SK-N-SH (cell line): ENCODE measurements at regions not wholly inside any gene's neighbourhood (a gene's known extent, or its start where the extent isn't known, plus 50 kb on each side); places are given as distances from the start of the nearest gene placed in this dataset.

Source experiments
- CTCF ChIA-PET: fragments of 300-600, 350-600 bp; formaldehyde crosslinking; extraction: SDS; loops from one replicate; lab custom pipeline; 2021; lab: Yijun Ruan, JAX
- POLR2A ChIA-PET: fragments of 350-600 bp; sonication (Branson Sonifier 250); formaldehyde crosslinking; extraction: SDS; loops from one replicate; lab custom pipeline; 2020; ENCODE audit warnings: antibody characterized with exemption, inconsistent platforms; lab: Yijun Ruan, JAX
- DNase-seq: peaks from one replicate; pipeline ENCODE4 v3.0.0; 2012
- H2AFZ ChIP-seq: fragments of 200-600 bp; sonication (generic); 2 replicates; pipeline ENCODE4 v1.8.1; 2016; ENCODE audit warnings: antibody characterized with exemption, mild to moderate bottlenecking, low read depth
- H3F3A ChIP-seq: fragments of 200-600 bp; sonication (generic); replicated peaks from 2 replicates; pipeline ENCODE3; 2016; ENCODE audit warnings: antibody characterized with exemption, mild to moderate bottlenecking; ENCODE audit not compliant: insufficient read depth
- H3K27ac ChIP-seq, 2 experiments: fragments of 200-500 bp in 1 of 2; fragments of 200-600 bp in 1 of 2; sonication (Bioruptor generic) in 1 of 2; sonication (generic), shearing (Covaris generic) in 1 of 2; 2 replicates each; pipeline versions ENCODE4 v1.5.1 to v1.6.1; 2014 to 2016; ENCODE audit warnings: low read depth in 2 of 2, inconsistent platforms in 1 of 2, low read length in 1 of 2, mild to moderate bottlenecking in 1 of 2, mixed read lengths in 1 of 2
- H3K27me3 ChIP-seq: fragments of 200-600 bp; sonication (generic), shearing (Covaris generic); 2 replicates; pipeline ENCODE4 v1.6.1; 2016; ENCODE audit warnings: mixed run types; ENCODE audit not compliant: insufficient read depth
- H3K36me3 ChIP-seq, 2 experiments: fragments of 200-500 bp in 1 of 2; fragments of 200-600 bp in 1 of 2; sonication (Bioruptor generic) in 1 of 2; sonication (generic) in 1 of 2; replicated peaks in 1 of 2; 2 replicates each; pipeline versions ENCODE3 to v1.5.1; 2014 to 2016; ENCODE audit warnings: low read length in 1 of 2, mild to moderate bottlenecking in 1 of 2; ENCODE audit not compliant: insufficient read depth in 2 of 2, control insufficient read depth in 1 of 2
- H3K4me1 ChIP-seq, 2 experiments: fragments of 200-500 bp in 1 of 2; fragments of 200-600 bp in 1 of 2; sonication (Bioruptor generic) in 1 of 2; sonication (generic), shearing (Covaris generic) in 1 of 2; 2 replicates each; pipeline versions ENCODE4 v1.5.1 to v1.6.1; 2014 to 2016; ENCODE audit warnings: low read depth in 1 of 2, low read length in 1 of 2, mixed run types in 1 of 2; ENCODE audit not compliant: insufficient read depth in 2 of 2, control insufficient read depth in 1 of 2
- H3K4me2 ChIP-seq: fragments of 200-600 bp; sonication (generic), shearing (Covaris generic); 2 replicates; pipeline ENCODE4 v1.6.1; 2017; ENCODE audit warnings: mixed run types
- H3K4me3 ChIP-seq, 2 experiments: fragments of 200-500 bp in 1 of 2; fragments of 200-600 bp in 1 of 2; sonication (Bioruptor generic) in 1 of 2; sonication (generic), shearing (Covaris generic) in 1 of 2; 2 replicates each; pipeline versions ENCODE4 v1.5.1 to v1.8.1; 2014 to 2016; ENCODE audit warnings: low read depth in 2 of 2, inconsistent platforms in 1 of 2, low read length in 1 of 2, mild to moderate bottlenecking in 1 of 2, mixed read lengths in 1 of 2, moderate library complexity in 1 of 2
- H3K79me2 ChIP-seq: fragments of 200-600 bp; sonication (generic); 2 replicates; pipeline ENCODE4 v1.8.1; 2017; ENCODE audit warnings: mild to moderate bottlenecking; ENCODE audit not compliant: insufficient read depth
- H3K9ac ChIP-seq: fragments of 200-600 bp; sonication (generic); 2 replicates; pipeline ENCODE4 v1.6.1; 2017; ENCODE audit warnings: mixed run types
- H3K9me2 ChIP-seq: fragments of 200-600 bp; sonication (generic); 2 replicates; pipeline ENCODE4 v1.6.1; 2017; ENCODE audit warnings: mixed run types
- H3K9me3 ChIP-seq: fragments of 200-600 bp; sonication (generic); 2 replicates; pipeline ENCODE4 v1.6.1; 2017; ENCODE audit warnings: mixed run types, mild to moderate bottlenecking, moderate library complexity
- H4K20me1 ChIP-seq: fragments of 200-600 bp; sonication (generic); 2 replicates; pipeline ENCODE4 v1.6.1; 2017; ENCODE audit warnings: mild to moderate bottlenecking, mixed run types; ENCODE audit not compliant: insufficient read depth
- CHD2 ChIP-seq: fragments of 150-350 bp; IDR thresholded peaks from 2 replicates; pipeline ENCODE4 v1.6.1; 2018; ENCODE audit warnings: low read length; ENCODE audit not compliant: partially characterized antibody
- CTCF ChIP-seq: fragments of 200-600 bp; sonication (generic); IDR thresholded peaks from 2 replicates; pipeline ENCODE4 v1.6.1; 2017; ENCODE audit warnings: antibody characterized with exemption, mild to moderate bottlenecking, moderate library complexity
- ELF1 ChIP-seq: IDR thresholded peaks from 2 replicates; pipeline ENCODE4 v1.4.0; 2012
- GABPA ChIP-seq: IDR thresholded peaks from 2 replicates; pipeline ENCODE4 v1.4.0; 2012; ENCODE audit warnings: low read depth, mild to moderate bottlenecking
- JUND ChIP-seq: IDR thresholded peaks from 2 replicates; pipeline ENCODE4 v1.4.0; 2012
- MAX ChIP-seq: IDR thresholded peaks from 2 replicates; pipeline ENCODE4 v1.4.0; 2012; ENCODE audit warnings: low read depth
- MXI1 ChIP-seq: IDR thresholded peaks from 2 replicates; pipeline ENCODE4 v1.6.1; 2012; ENCODE audit warnings: mild to moderate bottlenecking, low read depth, low read length, improper control_type of control experiment
- NFIC ChIP-seq: IDR thresholded peaks from 2 replicates; pipeline ENCODE4 v1.4.0; 2012; ENCODE audit warnings: borderline replicate concordance
- PBX3 ChIP-seq: IDR thresholded peaks from 2 replicates; pipeline ENCODE4; 2012
- REST ChIP-seq: IDR thresholded peaks from 2 replicates; pipeline ENCODE4 v1.6.1; 2012; ENCODE audit warnings: mild to moderate bottlenecking, low read depth, low read length, moderate library complexity
- SIN3A ChIP-seq: IDR thresholded peaks from 2 replicates; pipeline ENCODE4 v1.6.1; 2012; ENCODE audit warnings: low read depth, mild to moderate bottlenecking, low read length, moderate library complexity, borderline replicate concordance
- TAF1 ChIP-seq: IDR thresholded peaks from 2 replicates; pipeline ENCODE4 v1.6.1; 2012; ENCODE audit warnings: low read depth, mild to moderate bottlenecking, low read length, moderate library complexity, borderline replicate concordance
- TCF12 ChIP-seq: IDR thresholded peaks from 2 replicates; pipeline ENCODE4 v1.4.0; 2012
- TEAD4 ChIP-seq: IDR thresholded peaks from 2 replicates; pipeline ENCODE4 v1.4.0; 2012; ENCODE audit warnings: mild to moderate bottlenecking, borderline replicate concordance; ENCODE audit not compliant: insufficient read depth
- USF1 ChIP-seq: IDR thresholded peaks from 2 replicates; pipeline ENCODE4 v1.4.0; 2012; ENCODE audit warnings: low read depth, borderline replicate concordance
- USF2 ChIP-seq: fragments of 150-350 bp; IDR thresholded peaks from 2 replicates; pipeline ENCODE4 v1.6.1; 2017; ENCODE audit warnings: antibody characterized with exemption, low read length, low read depth, borderline replicate concordance
- WGBS: methylation state at CpG from one replicate; pipeline ENCODE4 v1.1.6; 2017; ENCODE audit warnings: low lambda C conversion rate; 5-methylcytosine and 5-hydroxymethylcytosine counted together

GRCh38 chr22:27340047-27340446 lies 461.5 kb downstream of the MN1 start:
- POLR2A ChIA-PET, result no interaction called here
- Histone ChIP-seq H3K4me1 (peaks cover 0 to 5% of the 10 kb centered on the region in 2 experiments; a peak in 1 of 4 replicates), H3K9ac (no peak overlapping the region), H3K9me2 (no peaks in the 10 kb centered on the region), H3K9me3 (0 out of 2 replicates have a peak, but pooled peaks cover 3% of the 10 kb centered on the region), H4K20me1 (no peaks in the 10 kb centered on the region), H2AFZ (no peak overlapping the region), H3K36me3 (no peaks in the 10 kb centered on the region), H3K4me2 (no peak overlapping the region)
- no peak for DNase-seq
- TF ChIP-seq TCF12, result no peak
- TF ChIP-seq GABPA, result no peak
- no peak for TF ChIP-seq MXI1
- no peak for TF ChIP-seq SIN3A
- no peak for TF ChIP-seq TAF1
- TF ChIP-seq CHD2, result no peak
- TF ChIP-seq USF2, result no peak
- no peak for TF ChIP-seq REST
- TF ChIP-seq MAX, result no peak
- no peak for TF ChIP-seq CTCF
- no peak for TF ChIP-seq NFIC
- TF ChIP-seq ELF1, result no peak
- no peak for TF ChIP-seq USF1
- TF ChIP-seq JUND, result no peak
- TF ChIP-seq TEAD4, result no peak
- TF ChIP-seq PBX3, result no peak
- TF ChIP-seq, all 33 proteins: peak for 0
- Histone ChIP-seq H3K79me2 (no peaks in the 10 kb centered on the region), H3K27ac (no peak overlapping the region), H3F3A (no peaks in the 10 kb centered on the region), H3K4me3 (no peak overlapping the region), H3K27me3 (no peaks in the 10 kb centered on the region)
- WGBS, result 30% methylated on average over 2 of the region's 2 CpGs
- CTCF ChIA-PET, result no interaction called here
